ENCODE measurements at regions not wholly inside any gene's neighbourhood (a gene's known extent, or its start where the extent isn't known, plus 50 kb on each side); places are given as distances from the start of the nearest gene placed in this dataset.

DNA sequence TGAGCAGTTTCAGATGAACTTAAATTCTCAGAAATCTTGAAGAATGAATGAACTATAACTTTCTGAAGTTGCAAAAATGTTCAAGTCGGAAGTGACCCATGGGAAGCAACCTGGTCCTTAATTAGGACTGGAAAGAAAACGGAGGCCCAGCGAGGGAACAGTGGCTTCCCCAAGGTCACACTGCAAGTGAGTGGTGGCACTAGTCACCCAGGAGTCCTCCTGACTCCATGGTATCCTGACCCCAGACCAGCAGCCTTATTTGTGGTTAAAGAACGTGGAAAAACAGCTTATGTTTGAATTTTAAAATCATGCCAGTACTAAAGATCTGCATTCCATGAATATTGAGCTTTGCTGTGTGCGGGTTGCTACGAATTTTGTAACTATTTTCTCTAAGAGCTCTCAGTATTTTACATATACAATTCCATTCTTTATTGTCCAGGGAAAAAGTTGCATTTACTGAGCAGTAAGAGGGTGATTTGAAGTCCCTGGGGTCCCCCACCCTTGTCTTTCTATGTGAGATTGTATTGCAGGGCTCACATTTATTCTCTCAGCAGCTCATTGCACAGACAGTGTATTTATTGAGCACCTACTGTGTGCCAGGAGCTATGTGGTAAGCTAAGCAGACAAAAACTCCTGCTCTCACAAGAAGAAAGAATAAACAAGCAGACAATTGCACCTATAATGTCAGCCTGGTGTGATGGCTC lies 61.6 kb upstream of the ATP5PO start:
- TF ChIP-seq, protein P1, sequence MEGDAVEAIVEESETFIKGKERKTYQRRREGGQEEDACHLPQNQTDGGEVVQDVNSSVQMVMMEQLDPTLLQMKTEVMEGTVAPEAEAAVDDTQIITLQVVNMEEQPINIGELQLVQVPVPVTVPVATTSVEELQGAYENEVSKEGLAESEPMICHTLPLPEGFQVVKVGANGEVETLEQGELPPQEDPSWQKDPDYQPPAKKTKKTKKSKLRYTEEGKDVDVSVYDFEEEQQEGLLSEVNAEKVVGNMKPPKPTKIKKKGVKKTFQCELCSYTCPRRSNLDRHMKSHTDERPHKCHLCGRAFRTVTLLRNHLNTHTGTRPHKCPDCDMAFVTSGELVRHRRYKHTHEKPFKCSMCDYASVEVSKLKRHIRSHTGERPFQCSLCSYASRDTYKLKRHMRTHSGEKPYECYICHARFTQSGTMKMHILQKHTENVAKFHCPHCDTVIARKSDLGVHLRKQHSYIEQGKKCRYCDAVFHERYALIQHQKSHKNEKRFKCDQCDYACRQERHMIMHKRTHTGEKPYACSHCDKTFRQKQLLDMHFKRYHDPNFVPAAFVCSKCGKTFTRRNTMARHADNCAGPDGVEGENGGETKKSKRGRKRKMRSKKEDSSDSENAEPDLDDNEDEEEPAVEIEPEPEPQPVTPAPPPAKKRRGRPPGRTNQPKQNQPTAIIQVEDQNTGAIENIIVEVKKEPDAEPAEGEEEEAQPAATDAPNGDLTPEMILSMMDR (IDR thresholded peaks at IDR 0.05) = no peak
- no peak for TF ChIP-seq POLR2A (IDR thresholded peaks at IDR 0.05)

All from esophagus squamous epithelium (tissue), 4 donors.